Thyroid gland (tissue), 4 donors: ENCODE measurements at regions not wholly inside any gene's neighbourhood (a gene's known extent, or its start where the extent isn't known, plus 50 kb on each side); places are given as distances from the start of the nearest gene placed in this dataset.

Source experiments
- CTCF ChIP-seq, 6 experiments: fragments of 200-600 bp in 3 of 6; fragments of 450-650 bp in 3 of 6; sonication (generic) in 3 of 6; IDR thresholded peaks; one replicate each; pipeline ENCODE4 v1.5.1; 2016 to 2019; ENCODE audit warnings: antibody characterized with exemption in 6 of 6, mild to moderate bottlenecking in 2 of 6, inconsistent platforms in 1 of 6, moderate library complexity in 1 of 6
- POLR2A ChIP-seq, 2 donors: fragments of 450-650 bp; IDR thresholded peaks; one replicate each; pipeline ENCODE4 v1.6.1; 2017; ENCODE audit warnings: antibody characterized with exemption in 2 of 2, mild to moderate bottlenecking in 2 of 2, moderate library complexity in 1 of 2

- TF ChIP-seq CTCF (IDR thresholded peaks at IDR 0.05) (no peak), POLR2A (IDR thresholded peaks at IDR 0.05) (no peak)
Observed at GRCh38 chr13:58306062-58306461, 674.5 kb downstream of the PCDH17 start.
